ENCODE measurements at regions not wholly inside any gene's neighbourhood (a gene's known extent, or its start where the extent isn't known, plus 50 kb on each side); places are given as distances from the start of the nearest gene placed in this dataset.

DNA sequence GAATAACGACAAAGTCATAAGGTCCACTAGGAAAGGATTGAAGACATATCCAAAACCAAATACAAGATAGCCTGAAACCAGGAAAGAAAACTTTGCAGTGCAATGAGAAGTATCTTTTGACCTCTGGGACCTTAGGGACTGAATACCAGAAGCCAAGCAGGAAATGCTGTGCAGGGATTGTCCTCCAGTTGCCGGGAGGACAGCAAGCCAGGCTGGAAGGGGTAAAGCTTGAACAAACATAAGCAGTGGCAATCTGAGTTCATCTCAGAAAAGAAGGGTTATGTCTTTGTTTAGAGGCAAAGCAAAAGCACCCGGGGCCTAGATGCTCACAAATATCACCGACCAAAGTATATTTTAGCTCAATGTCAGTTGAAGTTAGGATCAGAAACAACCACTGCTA lies 55.3 kb upstream of the VCX start:
- H3K36me3 Mint-ChIP-seq (ENCODE audit: insufficient read depth in 1 of 3, low read depth in 3 of 3) = no peaks in the 10 kb centered on the region
- Histone ChIP-seq H2AK5ac (ENCODE audit: insufficient read length, low read length) (no peak overlapping the region), H3K4ac (ENCODE audit: low read depth, low read length) (no peak overlapping the region), H3K79me1 (ENCODE audit: insufficient read depth, low read depth, low read length, poor library complexity, severe bottlenecking) (no peaks in the 10 kb centered on the region), H3K27me3 (ENCODE audit: insufficient read depth, low read length) (no peaks in the 10 kb centered on the region), H3K23me2 (ENCODE audit: insufficient read length, low read depth, low read length, poor library complexity, severe bottlenecking) (no peaks in the 10 kb centered on the region), H2AFZ (ENCODE audit: low read length) (no peak overlapping the region), H3K9me3 (ENCODE audit: control insufficient read depth, low read depth, low read length) (no peaks in the 10 kb centered on the region), H3K79me2 (ENCODE audit: insufficient read depth, low read length) (no peaks in the 10 kb centered on the region), H4K8ac (replicated peaks; ENCODE audit: insufficient read length, low read depth, low read length) (no peak overlapping the region), H3K4me2 (ENCODE audit: insufficient read depth, insufficient read length, low read length) (no peak overlapping the region), H3T11ph (ENCODE audit: low read length) (no peak overlapping the region), H3K14ac (ENCODE audit: insufficient read depth, low read length) (no peak overlapping the region), H3K9ac (ENCODE audit: extremely low read depth, insufficient read length, low read length) (no peak overlapping the region), H2BK12ac (ENCODE audit: insufficient read length, low read depth, low read length) (no peak overlapping the region), H4K5ac (ENCODE audit: insufficient read length, low read depth, low read length) (no peak overlapping the region), H3K56ac (ENCODE audit: insufficient read length, low read depth, low read length) (no peak overlapping the region), H2BK20ac (ENCODE audit: low read depth, low read length, poor library complexity, severe bottlenecking) (no peak overlapping the region), H3K4me1 (ENCODE audit: insufficient read depth, low read length) (no peaks in the 10 kb centered on the region), H4K91ac (ENCODE audit: insufficient read length, low read depth, low read length) (no peak overlapping the region), H2BK5ac (ENCODE audit: insufficient read length, low read length) (no peak overlapping the region), H2BK15ac (ENCODE audit: low read depth, low read length) (no peak overlapping the region), H3K27ac (ENCODE audit: insufficient read length, low read depth, low read length) (no peak overlapping the region), H4K20me1 (ENCODE audit: control insufficient read depth, insufficient read depth, insufficient read length) (no peaks in the 10 kb centered on the region), H3K18ac (ENCODE audit: insufficient read length, low read depth, low read length) (no peak overlapping the region), H3K23ac (ENCODE audit: insufficient read length, low read depth, low read length) (no peak overlapping the region), H2BK120ac (ENCODE audit: low read depth, low read length, poor library complexity, severe bottlenecking) (no peak overlapping the region)
- H3K4me3 Mint-ChIP-seq = no peak overlapping the region
- DNase-seq = no peak
- TF ChIP-seq, protein P1, sequence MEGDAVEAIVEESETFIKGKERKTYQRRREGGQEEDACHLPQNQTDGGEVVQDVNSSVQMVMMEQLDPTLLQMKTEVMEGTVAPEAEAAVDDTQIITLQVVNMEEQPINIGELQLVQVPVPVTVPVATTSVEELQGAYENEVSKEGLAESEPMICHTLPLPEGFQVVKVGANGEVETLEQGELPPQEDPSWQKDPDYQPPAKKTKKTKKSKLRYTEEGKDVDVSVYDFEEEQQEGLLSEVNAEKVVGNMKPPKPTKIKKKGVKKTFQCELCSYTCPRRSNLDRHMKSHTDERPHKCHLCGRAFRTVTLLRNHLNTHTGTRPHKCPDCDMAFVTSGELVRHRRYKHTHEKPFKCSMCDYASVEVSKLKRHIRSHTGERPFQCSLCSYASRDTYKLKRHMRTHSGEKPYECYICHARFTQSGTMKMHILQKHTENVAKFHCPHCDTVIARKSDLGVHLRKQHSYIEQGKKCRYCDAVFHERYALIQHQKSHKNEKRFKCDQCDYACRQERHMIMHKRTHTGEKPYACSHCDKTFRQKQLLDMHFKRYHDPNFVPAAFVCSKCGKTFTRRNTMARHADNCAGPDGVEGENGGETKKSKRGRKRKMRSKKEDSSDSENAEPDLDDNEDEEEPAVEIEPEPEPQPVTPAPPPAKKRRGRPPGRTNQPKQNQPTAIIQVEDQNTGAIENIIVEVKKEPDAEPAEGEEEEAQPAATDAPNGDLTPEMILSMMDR (conservative IDR thresholded peaks at IDR 0.05) = no peak
- no CpG with 5 or more reads among the region's 4 CpGs for WGBS (ENCODE audit: extremely low coverage, insufficient read length, low lambda C conversion rate)
- H3K9me3 Mint-ChIP-seq = peaks cover 7 to 13% of the 10 kb centered on the region in 2 experiments; a peak in 4 of 5 replicates
- no peaks in the 10 kb centered on the region for H3K4me1 Mint-ChIP-seq
- no peak overlapping the region for H3K27ac Mint-ChIP-seq
- H3K27me3 Mint-ChIP-seq (ENCODE audit: low read depth) = no peaks in the 10 kb centered on the region

Data from H9 (cell line).